Gastrocnemius medialis (tissue), 4 donors: ENCODE measurements at regions not wholly inside any gene's neighbourhood (a gene's known extent, or its start where the extent isn't known, plus 50 kb on each side); places are given as distances from the start of the nearest gene placed in this dataset.

Source experiments
- POLR2A ChIP-seq, 2 donors: fragments of 450-650 bp; IDR thresholded peaks; one replicate each; pipeline ENCODE4 v1.6.1; 2017; ENCODE audit warnings: antibody characterized with exemption in 2 of 2, mild to moderate bottlenecking in 2 of 2, moderate library complexity in 2 of 2
- TF ChIP-seq, protein P1 (sequence below), 5 experiments: fragments of 450-650 bp in 3 of 5; fragments of 200-600 bp in 2 of 5; sonication (generic) in 2 of 5; IDR thresholded peaks in 4 of 5; conservative IDR thresholded peaks in 1 of 5; 1 replicate in 4 of 5; 2 replicates in 1 of 5; pipeline ENCODE4 v1.5.1; 2016 to 2019; ENCODE audit warnings: antibody characterized with exemption in 5 of 5, mild to moderate bottlenecking in 3 of 5, moderate library complexity in 3 of 5

DNA sequence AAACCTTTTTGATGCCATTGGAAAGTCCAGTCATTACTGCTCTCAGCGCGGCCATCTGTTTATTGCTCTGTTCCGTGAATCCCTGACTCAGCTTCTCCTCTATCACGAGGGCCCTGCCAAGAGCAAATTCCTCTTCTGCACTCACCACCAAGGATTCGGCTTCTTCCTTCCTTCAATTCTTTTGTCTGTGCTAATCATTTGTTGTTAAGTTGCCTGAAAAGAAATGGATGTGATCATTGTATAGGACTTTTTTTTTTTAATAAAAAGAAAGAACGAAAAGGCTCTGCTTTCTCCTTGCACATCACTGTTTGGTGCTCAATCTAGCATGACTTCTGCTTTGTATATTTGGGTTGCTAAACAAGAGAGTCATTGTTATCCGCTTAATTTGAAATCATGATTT lies 128.7 kb upstream of the PIK3R1 start:
- no peak for TF ChIP-seq POLR2A (IDR thresholded peaks at IDR 0.05)
- TF ChIP-seq, protein P1, sequence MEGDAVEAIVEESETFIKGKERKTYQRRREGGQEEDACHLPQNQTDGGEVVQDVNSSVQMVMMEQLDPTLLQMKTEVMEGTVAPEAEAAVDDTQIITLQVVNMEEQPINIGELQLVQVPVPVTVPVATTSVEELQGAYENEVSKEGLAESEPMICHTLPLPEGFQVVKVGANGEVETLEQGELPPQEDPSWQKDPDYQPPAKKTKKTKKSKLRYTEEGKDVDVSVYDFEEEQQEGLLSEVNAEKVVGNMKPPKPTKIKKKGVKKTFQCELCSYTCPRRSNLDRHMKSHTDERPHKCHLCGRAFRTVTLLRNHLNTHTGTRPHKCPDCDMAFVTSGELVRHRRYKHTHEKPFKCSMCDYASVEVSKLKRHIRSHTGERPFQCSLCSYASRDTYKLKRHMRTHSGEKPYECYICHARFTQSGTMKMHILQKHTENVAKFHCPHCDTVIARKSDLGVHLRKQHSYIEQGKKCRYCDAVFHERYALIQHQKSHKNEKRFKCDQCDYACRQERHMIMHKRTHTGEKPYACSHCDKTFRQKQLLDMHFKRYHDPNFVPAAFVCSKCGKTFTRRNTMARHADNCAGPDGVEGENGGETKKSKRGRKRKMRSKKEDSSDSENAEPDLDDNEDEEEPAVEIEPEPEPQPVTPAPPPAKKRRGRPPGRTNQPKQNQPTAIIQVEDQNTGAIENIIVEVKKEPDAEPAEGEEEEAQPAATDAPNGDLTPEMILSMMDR (IDR thresholded peaks at IDR 0.05 in 4 of 5, conservative IDR thresholded peaks at IDR 0.05 in 1 of 5): no peak
